ENCODE measurements at regions not wholly inside any gene's neighbourhood (a gene's known extent, or its start where the extent isn't known, plus 50 kb on each side); places are given as distances from the start of the nearest gene placed in this dataset.

DNA sequence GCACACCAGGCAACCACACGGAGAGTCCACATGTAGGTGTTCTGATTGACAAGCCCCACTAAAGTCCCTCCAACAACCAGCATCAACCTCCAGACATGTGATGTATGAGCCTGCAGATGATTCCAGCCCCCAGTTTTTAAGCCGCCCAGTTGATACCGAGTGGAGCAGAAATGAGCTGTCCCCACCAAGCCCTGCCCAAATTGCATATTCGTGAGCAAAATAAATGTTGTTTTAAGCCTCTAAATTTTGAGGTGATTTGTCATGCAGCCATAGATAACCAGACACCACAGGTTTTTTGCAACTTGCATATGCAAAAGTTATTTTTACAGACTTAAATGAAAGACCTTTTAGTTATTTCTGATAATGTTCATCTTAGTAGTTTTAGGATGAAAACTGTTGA lies 187.7 kb downstream of the PIK3R1 start:
- H3K9me3 ChIP-seq = no peaks in the 10 kb centered on the region
- no peak for DNase-seq
- no peaks in the 10 kb centered on the region for H3K27me3 ChIP-seq (ENCODE audit: insufficient read depth in 3 of 3, low read length in 2 of 3)
- H3K4me3 ChIP-seq = no peak overlapping the region
- no peak for TF ChIP-seq CTCF (IDR thresholded peaks at IDR 0.05)
- intact Hi-C loops (cut with DNase I) = no loop called here
- H3K27ac ChIP-seq = no peak overlapping the region
- no peaks in the 10 kb centered on the region for H3K4me1 ChIP-seq
- ATAC-seq = no peak
- no peaks in the 10 kb centered on the region for H3K36me3 ChIP-seq (ENCODE audit: insufficient read depth in 1 of 2, low read depth in 1 of 2)
- WGBS, 3 donors = 72 to 76% (median 75%) methylated on average over 4 of the region's 4 CpGs

DNA sequence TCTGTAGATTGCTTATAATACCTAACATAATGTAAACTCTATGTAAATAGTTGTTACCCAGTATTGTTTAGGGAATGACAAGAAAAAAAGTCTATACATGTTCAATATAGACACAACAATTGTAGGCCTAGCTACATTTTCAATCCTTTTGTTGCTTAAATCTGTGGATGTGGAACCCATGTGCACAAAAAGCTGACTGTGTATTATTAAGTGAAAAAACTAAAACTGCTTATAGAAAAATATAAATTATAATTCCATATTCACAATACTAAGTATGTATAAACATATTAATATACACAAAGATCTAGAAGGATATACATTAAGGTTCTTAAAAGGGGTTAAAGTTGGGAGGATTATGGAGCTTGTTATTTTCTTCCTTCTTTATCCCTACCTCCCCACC lies 188.7 kb downstream of the PIK3R1 start:
- TF ChIP-seq CTCF (IDR thresholded peaks at IDR 0.05) = no peak
- Histone ChIP-seq H3K4me1 (no peaks in the 10 kb centered on the region), H3K27ac (no peak overlapping the region), H3K27me3 (ENCODE audit: insufficient read depth in 3 of 3, low read length in 2 of 3) (no peaks in the 10 kb centered on the region), H3K36me3 (ENCODE audit: insufficient read depth in 1 of 2, low read depth in 1 of 2) (no peaks in the 10 kb centered on the region), H3K9me3 (no peaks in the 10 kb centered on the region), H3K4me3 (no peak overlapping the region)
- no peak for DNase-seq
- intact Hi-C loops (cut with DNase I) = no loop called here
- ATAC-seq = no peak

GRCh38 chr5:68405026-68405684 lies 189.6 kb downstream of the PIK3R1 start:
- no peaks in the 10 kb centered on the region for H3K9me3 ChIP-seq
- no peak for DNase-seq
- H3K4me3 ChIP-seq = no peak overlapping the region
- H3K36me3 ChIP-seq (ENCODE audit: insufficient read depth in 1 of 2, low read depth in 1 of 2) = no peaks in the 10 kb centered on the region
- ATAC-seq = peak in 1 of 4 donors; percentile 46
- no peaks in the 10 kb centered on the region for H3K4me1 ChIP-seq
- intact Hi-C loops (cut with DNase I) = no loop called here
- no peaks in the 10 kb centered on the region for H3K27me3 ChIP-seq (ENCODE audit: insufficient read depth in 3 of 3, low read length in 2 of 3)
- WGBS, 3 donors = 51 to 81% (median 62%) methylated on average over 1 of the region's 1 CpG
- H3K27ac ChIP-seq = no peak overlapping the region
- no peak for TF ChIP-seq CTCF (IDR thresholded peaks at IDR 0.05)

DNA sequence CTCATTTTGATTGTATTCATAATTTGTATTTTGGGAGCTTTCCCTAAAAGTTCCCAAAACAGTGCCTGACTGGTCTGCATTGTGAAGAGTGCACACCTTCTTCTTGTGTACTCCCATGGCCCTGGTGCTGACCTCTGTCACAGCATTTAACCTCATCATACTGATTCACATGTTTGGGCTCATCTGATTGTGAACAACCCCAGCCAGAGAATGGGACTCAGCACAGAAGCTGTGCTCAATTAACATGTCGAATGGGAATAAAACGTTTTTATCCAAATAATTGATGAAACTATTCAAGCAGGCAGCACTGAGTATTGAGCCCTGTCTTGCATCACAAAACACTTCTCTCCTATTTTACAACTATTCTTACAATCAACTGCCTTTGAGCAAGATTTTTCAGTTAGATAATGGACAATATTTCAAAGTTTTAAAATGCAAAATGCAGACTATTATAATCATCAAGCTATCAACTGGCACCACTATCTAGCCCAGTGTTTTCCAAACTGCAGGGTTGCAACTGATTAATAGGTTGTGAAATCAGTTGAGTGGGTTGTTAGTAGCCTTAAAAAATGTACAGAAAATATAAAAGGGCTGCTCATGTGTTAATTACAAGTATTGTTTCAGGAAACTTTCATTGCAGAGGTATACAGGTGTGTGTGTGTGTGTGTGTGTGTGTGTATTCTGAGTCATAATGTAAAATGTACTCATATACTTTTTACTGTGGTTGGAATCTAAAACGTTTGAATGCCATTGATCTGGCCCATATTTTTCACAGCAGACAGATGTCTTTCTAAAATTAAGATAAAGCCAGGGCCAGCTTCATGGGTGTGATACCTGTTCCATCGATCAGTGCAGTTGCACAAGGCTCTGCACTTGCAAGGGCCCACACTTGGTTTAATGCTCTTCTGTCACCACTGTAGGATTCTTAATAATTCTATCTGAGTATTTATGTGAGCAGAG lies 190.5 kb downstream of the PIK3R1 start:
- TF ChIP-seq CTCF (IDR thresholded peaks at IDR 0.05) = no peak
- Histone ChIP-seq H3K27ac (no peak overlapping the region), H3K9me3 (no peaks in the 10 kb centered on the region), H3K4me1 (no peaks in the 10 kb centered on the region), H3K27me3 (ENCODE audit: insufficient read depth in 3 of 3, low read length in 2 of 3) (no peaks in the 10 kb centered on the region), H3K36me3 (ENCODE audit: insufficient read depth in 1 of 2, low read depth in 1 of 2) (no peaks in the 10 kb centered on the region), H3K4me3 (no peak overlapping the region)
- DNase-seq = no peak
- ATAC-seq = no peak
- intact Hi-C loops (cut with DNase I) = no loop called here
- 49 to 60% (median 55%) methylated on average over 4 of the region's 4 CpGs for WGBS, 3 donors
